ENCODE measurements at regions not wholly inside any gene's neighbourhood (a gene's known extent, or its start where the extent isn't known, plus 50 kb on each side); places are given as distances from the start of the nearest gene placed in this dataset.
"Not testable (repeated sequence)": the region's sequence is repeated elsewhere in the genome, so short reads cannot be mapped to it uniquely, and the experiment has no call there.

DNA sequence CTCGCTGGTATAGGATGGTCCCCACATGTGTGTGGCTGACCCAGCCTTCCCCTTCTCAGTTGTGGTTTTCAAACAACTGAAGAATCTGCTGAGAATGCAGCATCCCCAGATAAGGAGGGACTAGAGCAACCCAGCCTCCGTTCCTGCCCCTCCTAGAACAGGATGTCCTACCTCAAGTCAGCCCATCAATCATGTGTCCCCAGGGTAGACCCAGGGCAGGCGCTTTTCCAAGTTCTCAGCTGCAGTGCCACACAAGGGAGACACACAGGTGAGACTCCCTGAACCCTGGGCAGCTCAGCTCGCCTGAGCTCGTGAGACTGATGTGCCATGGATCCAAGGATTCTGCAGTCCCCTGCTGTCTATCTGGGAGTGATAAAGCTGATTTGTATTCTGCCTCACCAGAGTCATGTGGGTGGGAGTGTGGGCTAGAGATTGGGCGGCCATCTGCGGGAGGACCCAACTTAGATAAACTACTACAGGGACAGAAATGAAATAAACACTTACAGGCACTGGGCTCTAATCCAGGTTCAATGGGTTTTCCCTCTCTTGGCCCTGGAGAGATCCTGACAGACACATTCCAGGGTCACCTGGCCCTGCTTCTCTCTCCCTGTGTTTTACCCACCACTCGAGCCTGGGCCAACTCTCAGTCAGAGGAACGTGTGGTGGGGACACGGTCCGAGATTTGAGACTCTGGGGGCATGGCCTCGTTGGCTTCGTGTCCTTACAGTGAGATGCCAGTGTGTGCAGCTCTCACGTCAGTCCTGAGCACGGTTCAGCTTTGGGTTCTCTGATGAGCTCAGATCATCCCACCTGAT is 303.5 kb upstream of the SFSWAP start:
- TF ChIP-seq, protein P1, sequence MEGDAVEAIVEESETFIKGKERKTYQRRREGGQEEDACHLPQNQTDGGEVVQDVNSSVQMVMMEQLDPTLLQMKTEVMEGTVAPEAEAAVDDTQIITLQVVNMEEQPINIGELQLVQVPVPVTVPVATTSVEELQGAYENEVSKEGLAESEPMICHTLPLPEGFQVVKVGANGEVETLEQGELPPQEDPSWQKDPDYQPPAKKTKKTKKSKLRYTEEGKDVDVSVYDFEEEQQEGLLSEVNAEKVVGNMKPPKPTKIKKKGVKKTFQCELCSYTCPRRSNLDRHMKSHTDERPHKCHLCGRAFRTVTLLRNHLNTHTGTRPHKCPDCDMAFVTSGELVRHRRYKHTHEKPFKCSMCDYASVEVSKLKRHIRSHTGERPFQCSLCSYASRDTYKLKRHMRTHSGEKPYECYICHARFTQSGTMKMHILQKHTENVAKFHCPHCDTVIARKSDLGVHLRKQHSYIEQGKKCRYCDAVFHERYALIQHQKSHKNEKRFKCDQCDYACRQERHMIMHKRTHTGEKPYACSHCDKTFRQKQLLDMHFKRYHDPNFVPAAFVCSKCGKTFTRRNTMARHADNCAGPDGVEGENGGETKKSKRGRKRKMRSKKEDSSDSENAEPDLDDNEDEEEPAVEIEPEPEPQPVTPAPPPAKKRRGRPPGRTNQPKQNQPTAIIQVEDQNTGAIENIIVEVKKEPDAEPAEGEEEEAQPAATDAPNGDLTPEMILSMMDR (IDR thresholded peaks at IDR 0.05; ENCODE audit: insufficient read depth, low read depth, low read length) = no peak
- no peaks in the 10 kb centered on the region for H3K36me3 ChIP-seq (ENCODE audit: control insufficient read depth, insufficient read depth, low read length)
- H3K4me3 ChIP-seq (ENCODE audit: low read depth, low read length) = no peak overlapping the region
- ChIA-PET POLR2A (no interaction called here), CTCF (no interaction called here)
- no peak for DNase-seq (ENCODE audit: low read depth)
- no peaks in the 10 kb centered on the region for H3K27me3 ChIP-seq (ENCODE audit: control insufficient read depth, insufficient read depth, low read length)

DNA sequence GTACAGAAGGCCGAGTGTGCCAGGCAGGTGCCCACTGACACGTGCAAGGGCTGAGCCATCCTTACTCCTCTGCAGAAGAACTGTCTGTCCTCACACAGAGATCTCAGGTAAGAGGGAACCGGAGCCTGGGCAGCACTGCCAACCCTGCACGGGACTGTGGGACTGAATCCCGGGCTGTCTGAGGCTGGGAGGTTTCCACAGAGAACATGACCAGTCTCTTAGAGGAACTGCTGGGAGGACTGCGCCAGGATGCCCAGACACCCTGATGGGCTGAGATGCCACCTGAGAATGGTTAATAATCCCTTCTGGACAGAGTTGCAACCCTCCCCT is 302.9 kb upstream of the SFSWAP start:
- no peak overlapping the region for H3K4me3 ChIP-seq (ENCODE audit: low read depth, low read length)
- no peaks in the 10 kb centered on the region for H3K36me3 ChIP-seq (ENCODE audit: control insufficient read depth, insufficient read depth, low read length)
- TF ChIP-seq, protein P1 (IDR thresholded peaks at IDR 0.05; ENCODE audit: insufficient read depth, low read depth, low read length) = no peak
- POLR2A ChIA-PET = no interaction called here
- no peak for DNase-seq (ENCODE audit: low read depth)
- CTCF ChIA-PET = no interaction called here
- H3K27me3 ChIP-seq (ENCODE audit: control insufficient read depth, insufficient read depth, low read length) = no peaks in the 10 kb centered on the region

DNA sequence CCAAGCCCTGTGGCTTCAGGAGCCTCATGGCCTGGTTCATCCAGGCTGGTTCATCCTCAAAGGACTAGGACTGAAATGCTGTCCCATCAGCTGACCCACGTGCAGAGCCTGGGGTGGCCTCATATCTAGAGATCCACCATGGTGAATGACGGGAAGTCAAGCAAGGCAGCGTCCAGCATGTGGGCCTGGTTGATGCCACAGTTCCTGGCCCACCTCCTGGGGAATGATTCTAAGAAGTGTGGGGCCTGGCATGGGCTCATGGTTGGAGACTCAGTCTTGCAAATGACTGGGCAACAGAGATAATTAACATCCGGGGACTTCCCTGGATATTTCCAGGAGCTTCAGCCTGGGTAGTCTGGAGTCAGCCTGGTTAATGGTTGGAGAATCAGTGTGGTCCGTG is 302.4 kb upstream of the SFSWAP start:
- TF ChIP-seq, protein P1 (IDR thresholded peaks at IDR 0.05; ENCODE audit: insufficient read depth, low read depth, low read length) = no peak
- ChIA-PET CTCF (no interaction called here), POLR2A (no interaction called here)
- Histone ChIP-seq H3K27me3 (ENCODE audit: control insufficient read depth, insufficient read depth, low read length) (no peaks in the 10 kb centered on the region), H3K4me3 (ENCODE audit: low read depth, low read length) (no peak overlapping the region), H3K36me3 (ENCODE audit: control insufficient read depth, insufficient read depth, low read length) (no peaks in the 10 kb centered on the region)
- no peak for DNase-seq (ENCODE audit: low read depth)

DNA sequence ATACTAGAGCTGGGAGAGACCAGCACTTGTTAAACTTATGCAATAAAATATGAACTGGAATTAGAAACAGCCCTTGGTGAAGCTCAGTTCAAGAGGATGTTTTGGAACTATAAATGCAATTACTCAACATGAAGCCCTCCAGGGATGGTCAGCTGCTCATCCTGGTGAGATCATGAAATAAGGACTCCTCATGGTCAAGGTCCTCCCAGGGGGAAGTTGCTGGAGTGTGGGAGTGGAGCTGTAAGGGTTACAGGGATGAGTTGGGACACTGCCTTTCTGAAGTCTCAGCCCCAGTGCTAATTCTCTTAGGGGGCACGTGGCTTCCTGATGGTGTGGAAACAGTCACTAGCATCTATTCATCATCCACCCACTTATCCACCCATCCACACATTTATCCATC is 301.7 kb upstream of the SFSWAP start:
- DNase-seq (ENCODE audit: low read depth) = no peak
- Histone ChIP-seq H3K27me3 (ENCODE audit: control insufficient read depth, insufficient read depth, low read length) (no peaks in the 10 kb centered on the region), H3K36me3 (ENCODE audit: control insufficient read depth, insufficient read depth, low read length) (no peaks in the 10 kb centered on the region), H3K4me3 (ENCODE audit: low read depth, low read length) (no peak overlapping the region)
- ChIA-PET CTCF (no interaction called here), POLR2A (no interaction called here)
- TF ChIP-seq, protein P1 (IDR thresholded peaks at IDR 0.05; ENCODE audit: insufficient read depth, low read depth, low read length) = no peak

DNA sequence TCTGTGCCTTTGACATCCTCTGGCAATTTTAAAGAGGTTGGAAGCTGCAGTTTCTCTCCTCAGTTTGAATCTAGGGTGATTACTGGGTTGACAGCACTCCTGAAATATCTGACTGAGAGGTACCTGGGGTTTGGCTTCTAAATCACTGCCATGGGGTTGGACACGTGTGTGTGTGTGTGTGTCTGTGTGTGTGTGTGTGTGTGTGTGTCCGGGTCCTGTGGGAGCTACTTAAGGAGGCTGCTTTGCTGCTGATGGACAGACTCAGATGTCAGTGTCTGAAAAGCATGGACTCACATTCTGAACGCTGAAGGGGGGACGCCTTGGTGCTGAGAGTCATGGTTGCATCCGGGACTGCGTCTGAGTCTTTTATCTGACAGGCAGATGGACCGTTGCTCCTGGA is 299.1 kb upstream of the SFSWAP start:
- H3K4me3 ChIP-seq (ENCODE audit: low read depth, low read length); DNase-seq (ENCODE audit: low read depth); POLR2A ChIA-PET; H3K27me3 ChIP-seq (ENCODE audit: control insufficient read depth, insufficient read depth, low read length); H3K36me3 ChIP-seq (ENCODE audit: control insufficient read depth, insufficient read depth, low read length); CTCF ChIA-PET: not testable (repeated sequence)

DNA sequence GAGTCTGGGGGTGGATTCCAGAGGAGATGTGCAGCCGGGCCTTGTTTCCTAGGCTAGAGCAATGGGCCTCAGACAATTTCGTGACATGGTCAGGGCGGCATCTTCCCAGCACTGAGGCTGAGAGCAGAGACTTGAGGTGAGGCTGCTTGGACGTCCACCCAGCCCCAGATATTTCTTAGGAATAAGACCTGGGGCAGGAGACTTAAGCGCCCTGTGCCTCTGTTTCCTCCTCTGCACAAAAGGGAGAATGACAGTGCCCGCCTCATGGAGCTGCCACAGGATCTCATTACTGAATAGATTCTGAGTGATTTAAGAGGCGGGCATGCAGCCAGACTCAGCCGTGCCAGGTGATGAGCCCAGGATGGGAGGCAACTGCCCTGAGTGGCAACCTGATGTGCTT is 297.9 kb upstream of the SFSWAP start:
- no peaks in the 10 kb centered on the region for H3K27me3 ChIP-seq (ENCODE audit: control insufficient read depth, insufficient read depth, low read length)
- H3K4me3 ChIP-seq (ENCODE audit: low read depth, low read length) = no peak overlapping the region
- no peaks in the 10 kb centered on the region for H3K36me3 ChIP-seq (ENCODE audit: control insufficient read depth, insufficient read depth, low read length)
- CTCF ChIA-PET = no interaction called here
- no peak for DNase-seq (ENCODE audit: low read depth)
- POLR2A ChIA-PET = no interaction called here
- TF ChIP-seq, protein P1 (IDR thresholded peaks at IDR 0.05; ENCODE audit: insufficient read depth, low read depth, low read length) = no peak
